Stimulated activated CD4-positive, alpha-beta T cell treated with anti-CD3 and anti-CD28 coated beads, Interleukin-15, amount 100 ng/mL, for 24 hours (primary cell): ENCODE measurements at regions not wholly inside any gene's neighbourhood (a gene's known extent, or its start where the extent isn't known, plus 50 kb on each side); places are given as distances from the start of the nearest gene placed in this dataset.

Source experiments
- DNase-seq: peaks from one replicate; pipeline ENCODE4 v3.0.0-alpha.2; 2020

GRCh38 chr1:5369223-5369622, 623.0 kb downstream of the NPHP4 start:
- no peak for DNase-seq

GRCh38 chr1:5368201-5368600, 624.0 kb downstream of the NPHP4 start:
- DNase-seq: no peak

DNA sequence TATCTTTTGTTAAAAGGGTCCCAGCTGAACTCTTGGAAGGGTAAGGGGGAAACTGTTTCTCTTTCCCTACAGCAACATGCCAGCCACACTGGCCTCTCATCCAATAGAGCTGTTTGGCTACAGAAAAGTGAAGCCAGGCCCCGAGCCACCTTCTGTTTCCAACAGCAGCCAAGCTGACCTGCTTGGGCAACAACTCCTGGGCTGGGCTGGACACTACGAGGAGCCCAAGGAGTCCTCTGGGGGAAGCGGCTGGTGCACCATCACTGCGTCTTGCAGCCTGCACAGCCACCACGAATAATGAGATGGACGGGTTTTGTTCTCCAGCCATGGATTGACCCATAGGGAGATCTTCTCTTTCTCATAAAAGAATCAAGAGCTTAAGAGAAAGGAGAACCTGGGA, 624.9 kb downstream of the NPHP4 start:
- no peak for DNase-seq

- DNase-seq: no peak
Observed at GRCh38 chr1:5365751-5366150, 626.5 kb downstream of the NPHP4 start.

- DNase-seq: no peak
Observed at GRCh38 chr1:5364591-5364990, 627.6 kb downstream of the NPHP4 start.

DNA sequence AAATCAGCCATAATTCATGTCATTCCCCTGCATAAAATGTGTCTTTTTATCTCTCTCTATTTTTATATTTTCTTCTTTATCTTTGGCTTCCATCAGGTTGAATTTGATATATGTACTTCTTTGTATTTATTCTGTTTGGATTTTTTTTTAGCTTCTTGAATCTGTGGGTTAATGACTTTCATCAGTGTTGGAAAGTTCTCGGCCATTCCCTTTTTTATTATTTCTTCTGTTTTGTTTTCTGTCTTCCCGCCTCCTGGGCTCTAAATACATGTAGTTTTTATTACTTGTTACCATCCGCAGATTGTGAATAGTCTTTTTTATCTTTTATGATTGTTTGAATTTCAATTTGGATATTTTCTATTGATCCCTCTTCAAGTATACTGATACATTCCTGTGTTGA, 637.5 kb downstream of the NPHP4 start:
- no peak for DNase-seq

DNA sequence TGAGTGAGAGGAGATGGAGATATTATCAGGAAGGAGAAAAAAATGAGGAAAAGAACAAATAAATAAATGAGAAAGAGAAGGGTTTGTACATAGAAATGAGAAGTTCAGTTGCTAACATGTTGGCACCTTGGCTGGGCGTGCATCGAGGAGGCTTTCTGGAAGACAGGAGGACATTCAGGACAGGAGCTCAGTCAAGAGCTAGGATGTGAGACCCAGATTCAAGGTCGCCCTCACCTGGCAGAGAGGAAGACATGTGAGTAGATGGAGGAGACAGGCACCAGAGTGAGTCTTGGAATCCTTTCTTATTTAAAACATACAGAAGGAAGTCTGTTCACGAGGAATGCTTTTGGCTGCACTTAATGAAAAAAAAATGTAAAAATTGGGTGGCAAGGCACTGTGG, 640.9 kb downstream of the NPHP4 start:
- DNase-seq: no peak

DNA sequence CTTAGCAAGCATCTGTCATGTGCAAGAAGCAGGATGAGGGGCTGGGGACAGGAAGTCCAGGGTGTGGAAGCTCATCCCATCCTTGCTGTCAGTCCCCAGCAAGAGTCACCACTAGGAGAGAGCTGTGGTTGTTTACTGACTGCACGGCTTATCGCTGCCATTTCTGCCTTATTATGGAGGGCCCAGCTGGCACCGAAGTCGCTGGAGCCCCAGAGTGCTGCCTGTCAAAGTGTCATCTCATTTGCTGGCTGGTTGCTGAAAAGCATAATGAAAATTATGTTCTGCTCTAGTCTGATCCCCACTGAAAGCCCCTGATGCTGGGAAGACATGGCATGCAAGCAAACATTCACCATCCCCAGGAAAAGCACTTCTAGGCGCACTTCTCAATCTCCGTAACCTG, 642.7 kb downstream of the NPHP4 start:
- no peak for DNase-seq

- DNase-seq: no peak
Observed at GRCh38 chr1:5348732-5349465, 643.3 kb downstream of the NPHP4 start.

- DNase-seq: no peak
Observed at GRCh38 chr1:5347726-5348125, 644.5 kb downstream of the NPHP4 start.

DNA sequence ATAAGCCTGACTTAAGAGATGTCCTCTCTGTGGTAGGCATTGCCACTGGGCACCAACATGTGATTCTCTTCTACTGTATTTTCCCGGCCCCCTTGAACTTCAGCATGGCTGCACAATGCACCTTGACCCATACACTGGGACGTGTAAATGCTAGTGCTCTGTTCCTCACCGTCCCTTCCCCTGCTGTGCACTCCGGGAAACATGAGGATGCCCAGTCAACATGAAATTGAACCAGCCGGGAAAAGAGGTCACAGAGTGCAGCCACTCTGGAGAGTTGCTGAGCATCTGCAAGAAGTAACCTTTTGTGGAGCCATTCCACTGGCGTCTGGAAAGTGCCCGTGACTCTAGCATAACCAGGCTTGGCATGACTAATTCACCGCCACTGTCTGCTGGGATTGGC, 646.7 kb downstream of the NPHP4 start:
- no peak for DNase-seq

DNA sequence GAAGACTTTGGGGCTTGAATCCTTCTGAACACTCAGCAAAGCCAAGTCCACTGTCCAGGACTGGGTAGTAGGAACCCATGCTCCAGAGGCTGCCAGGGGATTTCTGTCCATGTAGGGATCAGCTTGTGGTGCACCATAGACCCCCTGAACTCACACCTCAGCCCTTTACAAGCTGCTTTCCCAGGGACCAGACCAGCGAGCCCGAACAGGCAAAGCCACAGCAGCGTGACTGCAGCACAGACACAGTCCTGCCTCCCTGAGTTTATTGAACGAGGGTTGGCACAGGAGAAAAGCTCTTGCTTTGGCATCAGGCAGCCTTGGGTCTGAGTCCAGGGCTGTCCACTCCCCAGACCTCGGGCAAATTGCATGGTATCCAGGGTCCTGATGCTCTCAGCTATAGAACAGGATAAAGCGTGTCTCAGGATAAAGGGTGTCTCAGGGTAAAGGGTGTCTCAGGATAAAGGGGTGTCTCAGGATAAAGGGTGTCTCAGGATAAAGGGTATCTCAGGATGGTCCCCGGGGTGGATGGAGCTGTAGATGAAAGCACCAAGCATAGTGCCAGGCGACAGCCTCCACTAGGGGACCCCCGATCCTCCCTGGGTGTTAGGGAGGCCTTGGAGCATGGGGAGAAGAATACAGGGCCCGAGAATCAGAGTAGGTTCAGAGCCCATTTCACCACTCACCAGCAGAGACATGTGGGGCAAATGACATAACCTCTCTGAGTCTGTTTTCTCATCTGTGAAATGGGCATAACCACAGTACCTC, 648.8 kb downstream of the NPHP4 start:
- no peak for DNase-seq

- DNase-seq: no peak
Observed at GRCh38 chr1:5342830-5343229, 649.4 kb downstream of the NPHP4 start.

DNA sequence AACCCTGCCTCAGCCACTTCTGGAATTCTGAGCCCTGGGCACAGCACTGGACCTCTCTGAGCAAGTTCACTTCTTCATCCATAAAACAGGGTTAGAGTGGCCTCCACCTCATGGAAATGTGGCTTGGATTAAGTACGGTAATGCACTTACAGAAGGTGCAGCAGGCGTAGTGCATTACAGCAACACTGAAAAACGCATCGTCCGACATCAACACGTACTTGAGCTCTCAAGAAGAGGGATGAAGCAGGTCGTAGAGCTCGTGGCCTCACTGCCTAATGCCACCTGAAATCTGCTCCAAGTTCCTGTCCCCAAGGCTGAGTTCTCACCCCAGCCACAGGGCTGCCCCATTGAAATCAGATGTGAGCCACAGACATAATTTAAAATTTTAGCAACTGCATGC, 650.1 kb downstream of the NPHP4 start:
- DNase-seq: no peak

- DNase-seq: no peak
Observed at GRCh38 chr1:5341471-5341870, 650.8 kb downstream of the NPHP4 start.

GRCh38 chr1:5340560-5341130, 651.6 kb downstream of the NPHP4 start:
- no peak for DNase-seq

DNA sequence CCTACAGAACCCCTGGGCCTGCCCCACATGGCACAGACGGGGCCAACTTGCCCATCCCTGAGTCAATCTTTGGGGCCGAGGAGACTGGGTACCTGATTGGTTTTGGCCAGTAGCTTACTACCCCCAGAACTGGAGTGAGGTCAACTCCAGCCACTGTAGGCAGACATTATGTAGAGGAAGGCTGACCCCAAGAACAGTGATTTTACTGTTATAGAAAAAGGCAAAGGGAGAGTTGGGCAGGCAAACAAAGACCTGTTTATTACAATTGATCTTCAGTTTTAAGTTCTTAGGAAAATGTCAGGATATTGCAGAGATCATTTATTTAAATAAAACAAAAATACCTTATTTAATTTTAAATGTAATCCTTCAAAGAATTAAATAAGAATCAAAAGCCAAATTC, 653.8 kb downstream of the NPHP4 start:
- DNase-seq: no peak

GRCh38 chr1:5333291-5333690, 658.9 kb downstream of the NPHP4 start:
- DNase-seq: no peak

- no peak for DNase-seq
Observed at GRCh38 chr1:5331101-5331500, 661.1 kb downstream of the NPHP4 start.

DNA sequence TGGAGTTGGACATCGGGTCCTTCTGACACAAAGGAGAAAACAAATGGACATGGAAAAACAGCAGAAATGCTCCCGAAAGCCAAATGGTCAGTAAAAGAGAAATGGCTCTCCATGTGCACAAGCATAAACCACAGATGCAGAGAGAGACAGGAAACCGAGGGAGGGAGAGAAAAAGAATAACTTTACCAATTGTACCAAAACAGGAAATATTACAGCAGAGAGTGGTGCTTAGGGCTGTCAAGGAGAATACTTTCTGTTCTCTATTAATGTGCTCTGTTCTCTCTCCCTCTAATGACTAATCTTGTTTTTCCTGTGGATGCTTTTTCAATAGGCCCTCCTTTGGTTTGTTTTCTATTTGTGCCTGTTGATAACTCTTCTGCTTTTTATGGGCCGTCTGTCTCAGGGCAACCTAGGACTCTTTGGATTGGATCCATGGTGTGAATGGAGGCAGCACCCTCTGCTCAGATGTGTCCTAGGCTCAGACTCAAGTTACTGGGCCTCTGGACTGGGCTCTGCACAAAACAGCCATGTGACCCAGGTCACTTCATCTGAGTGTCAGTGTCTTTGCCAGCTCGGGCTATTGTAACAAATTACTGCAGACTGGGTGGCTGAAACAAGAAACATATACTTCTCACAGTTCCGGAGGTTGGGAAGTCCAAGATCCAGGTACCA, 663.0 kb downstream of the NPHP4 start:
- no peak for DNase-seq

DNA sequence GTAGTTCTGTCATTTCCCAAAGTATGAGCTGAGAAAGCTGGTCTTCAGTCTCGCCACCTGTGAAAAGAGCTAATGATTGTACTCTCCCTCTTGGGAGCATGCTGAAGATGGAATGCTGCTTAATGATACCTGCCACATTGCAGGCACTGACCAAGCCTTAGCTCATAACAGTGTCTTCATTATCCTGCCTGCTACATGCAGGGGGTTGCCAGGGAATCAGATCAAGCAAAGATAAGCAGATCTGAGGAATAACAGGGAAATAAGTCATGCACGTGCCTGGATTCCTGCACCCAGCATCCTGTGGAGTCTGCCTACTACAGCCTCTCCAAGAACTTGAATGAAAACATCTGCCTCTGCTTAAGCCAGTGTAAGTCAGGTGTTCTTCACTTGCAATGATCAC, 667.3 kb downstream of the NPHP4 start:
- DNase-seq: no peak

DNA sequence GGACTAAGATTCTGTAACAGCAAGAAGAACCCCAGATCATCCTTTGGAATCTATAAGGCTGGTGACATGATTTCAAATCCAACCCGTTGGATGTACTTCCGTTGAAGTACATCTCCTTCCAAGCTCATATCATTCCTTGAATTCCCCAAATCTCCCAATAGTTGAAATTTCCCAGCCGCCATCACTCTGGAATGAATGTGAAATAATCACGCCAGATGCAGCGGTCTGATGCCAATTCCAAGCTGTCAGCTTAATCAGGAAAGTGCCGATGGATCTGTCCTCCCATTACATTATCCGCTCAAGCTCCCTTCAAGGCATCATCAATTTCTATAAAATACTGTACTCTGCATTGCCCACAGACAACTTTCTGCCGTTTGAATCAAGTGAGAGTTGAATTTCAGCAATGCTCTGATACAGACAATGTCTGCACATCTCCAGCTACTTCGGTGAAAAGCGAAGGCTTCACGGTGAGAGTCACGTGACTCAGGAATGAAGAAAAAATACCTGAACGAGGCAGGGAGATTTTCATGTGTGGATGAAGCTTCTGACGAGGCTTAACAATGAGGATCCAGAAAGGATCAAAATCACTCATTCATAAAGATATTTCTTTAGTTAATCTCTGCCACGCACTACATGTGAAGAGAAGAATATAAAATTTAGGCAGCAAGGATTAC, 663.9 kb downstream of the AJAP1 start:
- no peak for DNase-seq

DNA sequence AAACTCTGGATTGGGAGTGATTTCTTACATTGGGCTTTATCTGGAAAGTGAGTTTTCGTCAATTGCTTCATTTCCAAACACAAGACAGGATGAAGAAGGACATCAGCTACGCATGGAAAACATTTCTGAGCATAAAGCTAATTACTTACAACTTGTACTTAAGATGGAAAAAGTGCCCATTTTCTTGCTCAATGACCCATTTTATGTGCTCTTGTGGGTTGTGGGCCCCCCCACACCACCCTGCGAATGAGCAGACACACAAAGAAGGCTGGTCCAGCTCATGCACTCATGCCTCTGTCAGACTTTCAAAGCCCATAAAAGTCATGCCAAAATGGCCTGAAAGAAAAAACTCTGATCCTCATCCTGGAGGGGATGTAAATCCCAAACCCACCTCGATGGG, 663.0 kb downstream of the AJAP1 start:
- no peak for DNase-seq
